ENCODE measurements at regions not wholly inside any gene's neighbourhood (a gene's known extent, or its start where the extent isn't known, plus 50 kb on each side); places are given as distances from the start of the nearest gene placed in this dataset.

DNA sequence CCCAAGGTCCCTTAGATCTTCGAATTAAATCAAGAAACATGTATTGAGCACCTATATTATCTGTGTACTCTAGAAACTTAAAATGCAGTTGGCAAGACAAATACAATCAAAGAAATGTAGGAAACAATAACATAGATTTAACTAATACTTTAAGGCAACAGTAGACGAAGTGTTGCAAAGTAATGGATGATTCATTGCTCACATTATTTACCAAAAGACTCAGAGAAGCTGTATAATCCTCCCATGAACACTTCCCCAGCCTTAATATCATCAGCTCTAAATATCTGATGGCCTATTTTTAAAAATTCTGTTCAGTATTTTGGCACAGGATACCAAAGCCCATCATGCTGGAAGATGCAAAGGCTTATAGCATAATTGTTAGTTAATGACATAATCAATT, 272.1 kb upstream of the TTC14 start:
- TF ChIP-seq, protein P1, sequence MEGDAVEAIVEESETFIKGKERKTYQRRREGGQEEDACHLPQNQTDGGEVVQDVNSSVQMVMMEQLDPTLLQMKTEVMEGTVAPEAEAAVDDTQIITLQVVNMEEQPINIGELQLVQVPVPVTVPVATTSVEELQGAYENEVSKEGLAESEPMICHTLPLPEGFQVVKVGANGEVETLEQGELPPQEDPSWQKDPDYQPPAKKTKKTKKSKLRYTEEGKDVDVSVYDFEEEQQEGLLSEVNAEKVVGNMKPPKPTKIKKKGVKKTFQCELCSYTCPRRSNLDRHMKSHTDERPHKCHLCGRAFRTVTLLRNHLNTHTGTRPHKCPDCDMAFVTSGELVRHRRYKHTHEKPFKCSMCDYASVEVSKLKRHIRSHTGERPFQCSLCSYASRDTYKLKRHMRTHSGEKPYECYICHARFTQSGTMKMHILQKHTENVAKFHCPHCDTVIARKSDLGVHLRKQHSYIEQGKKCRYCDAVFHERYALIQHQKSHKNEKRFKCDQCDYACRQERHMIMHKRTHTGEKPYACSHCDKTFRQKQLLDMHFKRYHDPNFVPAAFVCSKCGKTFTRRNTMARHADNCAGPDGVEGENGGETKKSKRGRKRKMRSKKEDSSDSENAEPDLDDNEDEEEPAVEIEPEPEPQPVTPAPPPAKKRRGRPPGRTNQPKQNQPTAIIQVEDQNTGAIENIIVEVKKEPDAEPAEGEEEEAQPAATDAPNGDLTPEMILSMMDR (conservative IDR thresholded peaks at IDR 0.05; ENCODE audit: low read depth in 2 of 2): no peak
- TF ChIP-seq NANOG (IDR thresholded peaks at IDR 0.05; ENCODE audit: borderline replicate concordance) (no peak), EZH2 (IDR thresholded peaks at IDR 0.05; ENCODE audit: low read depth, unreplicated experiment) (no peak), POLR2AphosphoS5 (IDR thresholded peaks at IDR 0.05; ENCODE audit: low read depth) (no peak), STAT1 (IDR thresholded peaks at IDR 0.05; ENCODE audit: unreplicated experiment) (no peak), EZH2phosphoT487 (IDR thresholded peaks at IDR 0.05; ENCODE audit: unreplicated experiment) (no peak), REST (IDR thresholded peaks at IDR 0.05; ENCODE audit: unreplicated experiment) (no peak)

Data from GM23338 (cell line).